ENCODE measurements at regions not wholly inside any gene's neighbourhood (a gene's known extent, or its start where the extent isn't known, plus 50 kb on each side); places are given as distances from the start of the nearest gene placed in this dataset.

GRCh38 chr2:21234001-21234400, 110.2 kb downstream of the TDRD15 start:
- TF ChIP-seq POLR2AphosphoS2 (conservative IDR thresholded peaks at IDR 0.05; ENCODE audit: low read length): no peak
- TF ChIP-seq CTCF (IDR thresholded peaks at IDR 0.05): no peak
- TF ChIP-seq POLR2A (IDR thresholded peaks at IDR 0.05; ENCODE audit: low read length): no peak
- no peak for TF ChIP-seq REST (IDR thresholded peaks at IDR 0.05)
- no peak for TF ChIP-seq ZC3H11A (IDR thresholded peaks at IDR 0.05)
- no peak for TF ChIP-seq HOXB13 (CRISPR knock-in tag; IDR thresholded peaks at IDR 0.05; ENCODE audit: low read depth)
- TF ChIP-seq TP53 (CRISPR knock-in tag; IDR thresholded peaks at IDR 0.05): no peak
- TF ChIP-seq CHD4 (IDR thresholded peaks at IDR 0.05; ENCODE audit: borderline replicate concordance): no peak
- no peak for TF ChIP-seq CEBPB (IDR thresholded peaks at IDR 0.05)
- no peak for TF ChIP-seq HOXA7 (CRISPR knock-in tag; IDR thresholded peaks at IDR 0.05)
- no peak for TF ChIP-seq NFE2L2 (conservative IDR thresholded peaks at IDR 0.05; ENCODE audit: low read length)
- no peak for TF ChIP-seq MAZ (IDR thresholded peaks at IDR 0.05; ENCODE audit: borderline replicate concordance, low read depth, low read length)
- no peak for TF ChIP-seq EP300 (IDR thresholded peaks at IDR 0.05)
- no peak for TF ChIP-seq RNF2 (IDR thresholded peaks at IDR 0.05; ENCODE audit: borderline replicate concordance, low read depth)
